ENCODE measurements at regions not wholly inside any gene's neighbourhood (a gene's known extent, or its start where the extent isn't known, plus 50 kb on each side); places are given as distances from the start of the nearest gene placed in this dataset.

DNA sequence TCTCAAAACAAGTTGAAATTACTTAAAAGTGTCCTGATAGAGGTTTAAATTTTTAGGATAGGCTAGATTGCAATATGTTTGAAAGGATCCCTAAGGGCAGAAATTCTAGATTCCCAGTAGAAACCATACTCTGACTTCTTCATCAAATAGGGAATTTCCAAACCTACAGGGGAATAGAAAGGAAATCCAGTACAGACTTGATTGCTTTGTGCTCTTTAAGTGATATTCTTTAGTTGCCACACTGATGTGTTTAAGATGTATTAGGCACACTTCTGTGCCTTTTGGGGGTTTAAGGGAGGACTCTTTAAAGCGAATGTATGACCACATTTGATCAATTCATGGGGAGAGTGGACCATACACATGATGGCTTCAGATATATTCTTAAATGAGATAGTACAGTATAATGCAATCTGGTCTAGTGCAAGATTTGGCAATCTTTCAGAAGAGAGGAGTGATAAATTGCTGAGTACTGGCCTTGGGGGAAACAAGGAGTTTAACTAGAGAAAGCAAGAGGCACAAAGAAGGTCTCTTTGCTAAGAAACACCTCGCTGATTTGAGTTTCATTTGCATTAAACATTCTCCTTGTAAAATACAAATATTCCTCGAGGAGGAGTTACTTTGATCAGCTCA is 268.8 kb upstream of the NR5A2 start:
- Histone ChIP-seq H3K4me1 (ENCODE audit: insufficient read depth, low read length) (no peaks in the 10 kb centered on the region), H3K4me3 (ENCODE audit: low read length) (no peak overlapping the region), H3K9me3 (ENCODE audit: insufficient read depth, low read depth, low read length) (peaks cover 2% of the 10 kb centered on the region), H3K27ac (ENCODE audit: low read length) (no peak overlapping the region), H3K36me3 (ENCODE audit: insufficient read depth, low read depth, low read length) (no peaks in the 10 kb centered on the region), H3K27me3 (ENCODE audit: insufficient read depth, low read length) (no peaks in the 10 kb centered on the region), H3K9ac (ENCODE audit: low read depth, low read length) (no peak overlapping the region)

DNA sequence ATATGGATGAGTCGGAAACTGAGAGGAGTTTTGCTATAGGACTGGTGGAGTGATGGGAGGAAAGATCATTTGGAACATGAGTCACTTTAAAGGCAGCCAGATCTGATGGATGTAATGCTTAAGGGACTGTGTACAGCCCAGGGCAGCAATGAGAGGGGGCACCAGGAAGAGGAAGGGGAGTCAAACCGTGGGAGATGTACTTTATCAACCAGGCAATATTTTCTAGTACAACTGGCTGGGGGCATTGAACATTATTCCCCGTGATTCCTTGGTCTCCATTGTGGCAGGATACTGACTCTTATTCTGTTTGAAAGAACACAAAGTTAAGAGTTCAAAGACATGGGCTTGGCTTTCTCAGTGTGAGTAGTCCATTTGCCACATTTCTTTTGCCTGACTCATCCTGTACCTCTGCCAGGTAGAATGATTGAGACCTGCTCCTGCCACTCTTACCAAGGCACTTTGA is 268.2 kb upstream of the NR5A2 start:
- no peak overlapping the region for H3K27ac ChIP-seq (ENCODE audit: low read length)
- H3K9me3 ChIP-seq (ENCODE audit: insufficient read depth, low read depth, low read length): no peaks in the 10 kb centered on the region
- H3K4me3 ChIP-seq (ENCODE audit: low read length): no peak overlapping the region
- no peak overlapping the region for H3K9ac ChIP-seq (ENCODE audit: low read depth, low read length)
- no peaks in the 10 kb centered on the region for H3K36me3 ChIP-seq (ENCODE audit: insufficient read depth, low read depth, low read length)
- H3K4me1 ChIP-seq (ENCODE audit: insufficient read depth, low read length): no peaks in the 10 kb centered on the region
- no peaks in the 10 kb centered on the region for H3K27me3 ChIP-seq (ENCODE audit: insufficient read depth, low read length)

- H3K27me3 ChIP-seq (ENCODE audit: insufficient read depth, low read length): no peaks in the 10 kb centered on the region
- peaks cover 16% of the 10 kb centered on the region for H3K9me3 ChIP-seq (ENCODE audit: insufficient read depth, low read depth, low read length)
- no peak overlapping the region for H3K4me3 ChIP-seq (ENCODE audit: low read length)
- H3K4me1 ChIP-seq (ENCODE audit: insufficient read depth, low read length): no peaks in the 10 kb centered on the region
- H3K36me3 ChIP-seq (ENCODE audit: insufficient read depth, low read depth, low read length): no peaks in the 10 kb centered on the region
- H3K27ac ChIP-seq (ENCODE audit: low read length): no peak overlapping the region
- H3K9ac ChIP-seq (ENCODE audit: low read depth, low read length): no peak overlapping the region
Measured at GRCh38 chr1:199762572-199762971, 264.9 kb upstream of the NR5A2 start.

DNA sequence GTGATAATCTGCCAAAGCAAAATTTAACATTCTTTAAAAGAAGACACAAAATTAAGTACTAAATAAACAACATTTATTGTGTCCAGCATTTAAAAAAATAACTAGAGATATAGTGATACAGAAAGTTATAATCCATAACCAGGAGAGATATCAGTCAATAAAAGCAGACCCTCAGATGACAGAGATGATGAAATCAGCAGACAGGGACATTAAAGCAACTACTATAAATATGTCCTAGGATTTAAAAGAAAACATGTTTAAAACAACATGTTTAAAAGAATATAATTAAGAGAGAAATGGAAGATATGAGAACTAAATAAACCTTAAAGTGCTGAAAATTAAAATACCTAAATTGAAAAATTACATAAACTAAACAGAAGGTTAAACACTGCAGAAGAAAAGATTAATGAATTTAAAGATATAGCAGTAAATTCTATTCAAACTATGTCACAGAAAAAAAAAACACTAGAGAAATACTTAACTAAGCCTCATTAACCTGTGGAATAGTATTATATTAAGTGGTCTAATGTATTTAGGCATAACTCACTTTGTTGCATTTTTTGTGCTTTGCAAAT is 261.2 kb upstream of the NR5A2 start:
- Histone ChIP-seq H3K27ac (ENCODE audit: low read length) (no peak overlapping the region), H3K9me3 (ENCODE audit: insufficient read depth, low read depth, low read length) (peaks cover 16% of the 10 kb centered on the region), H3K36me3 (ENCODE audit: insufficient read depth, low read depth, low read length) (no peaks in the 10 kb centered on the region), H3K27me3 (ENCODE audit: insufficient read depth, low read length) (no peaks in the 10 kb centered on the region), H3K4me1 (ENCODE audit: insufficient read depth, low read length) (no peaks in the 10 kb centered on the region), H3K4me3 (ENCODE audit: low read length) (no peak overlapping the region), H3K9ac (ENCODE audit: low read depth, low read length) (no peak overlapping the region)

- Histone ChIP-seq H3K9ac (ENCODE audit: low read depth, low read length) (no peak overlapping the region), H3K9me3 (ENCODE audit: insufficient read depth, low read depth, low read length) (peaks cover 16% of the 10 kb centered on the region), H3K36me3 (ENCODE audit: insufficient read depth, low read depth, low read length) (no peaks in the 10 kb centered on the region), H3K4me3 (ENCODE audit: low read length) (no peak overlapping the region), H3K27me3 (ENCODE audit: insufficient read depth, low read length) (no peaks in the 10 kb centered on the region), H3K4me1 (ENCODE audit: insufficient read depth, low read length) (no peaks in the 10 kb centered on the region), H3K27ac (ENCODE audit: low read length) (no peak overlapping the region)
Measured at GRCh38 chr1:199767700-199768099, 259.8 kb upstream of the NR5A2 start.

DNA sequence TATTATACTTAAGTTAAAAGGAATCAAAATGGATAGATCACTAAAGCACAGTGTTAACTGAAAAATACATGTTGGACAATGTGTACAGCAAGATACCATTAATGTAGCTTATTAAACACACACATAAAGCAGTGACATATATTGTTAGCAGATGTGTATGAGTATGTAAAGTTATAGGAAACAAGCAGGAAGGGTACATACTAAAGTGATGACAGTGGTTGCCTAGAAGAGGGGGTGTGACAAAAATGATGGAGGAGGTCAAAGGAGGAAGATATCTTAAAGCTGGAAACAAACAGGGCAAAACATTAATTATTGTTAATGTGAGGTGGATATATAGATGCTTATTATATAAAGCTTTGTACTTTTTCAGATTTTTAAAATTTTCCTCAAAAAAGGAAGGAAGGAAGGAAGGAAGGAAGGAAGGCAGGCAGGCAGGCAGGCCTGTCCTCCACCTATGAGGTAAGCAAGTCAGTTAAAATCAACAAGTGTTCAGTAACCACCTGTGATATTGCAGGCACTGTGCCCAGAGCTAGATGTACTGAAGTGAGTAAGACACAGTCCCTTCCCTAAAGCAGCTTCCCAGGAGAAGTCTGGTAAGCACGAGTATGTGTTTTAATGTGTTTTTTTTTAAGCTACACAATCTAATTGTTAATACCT is 252.9 kb upstream of the NR5A2 start:
- Histone ChIP-seq H3K27me3 (ENCODE audit: insufficient read depth, low read length) (no peaks in the 10 kb centered on the region), H3K4me1 (ENCODE audit: insufficient read depth, low read length) (no peaks in the 10 kb centered on the region), H3K36me3 (ENCODE audit: insufficient read depth, low read depth, low read length) (no peaks in the 10 kb centered on the region), H3K27ac (ENCODE audit: low read length) (no peak overlapping the region), H3K9ac (ENCODE audit: low read depth, low read length) (no peak overlapping the region), H3K9me3 (ENCODE audit: insufficient read depth, low read depth, low read length) (no peaks in the 10 kb centered on the region), H3K4me3 (ENCODE audit: low read length) (no peak overlapping the region)

DNA sequence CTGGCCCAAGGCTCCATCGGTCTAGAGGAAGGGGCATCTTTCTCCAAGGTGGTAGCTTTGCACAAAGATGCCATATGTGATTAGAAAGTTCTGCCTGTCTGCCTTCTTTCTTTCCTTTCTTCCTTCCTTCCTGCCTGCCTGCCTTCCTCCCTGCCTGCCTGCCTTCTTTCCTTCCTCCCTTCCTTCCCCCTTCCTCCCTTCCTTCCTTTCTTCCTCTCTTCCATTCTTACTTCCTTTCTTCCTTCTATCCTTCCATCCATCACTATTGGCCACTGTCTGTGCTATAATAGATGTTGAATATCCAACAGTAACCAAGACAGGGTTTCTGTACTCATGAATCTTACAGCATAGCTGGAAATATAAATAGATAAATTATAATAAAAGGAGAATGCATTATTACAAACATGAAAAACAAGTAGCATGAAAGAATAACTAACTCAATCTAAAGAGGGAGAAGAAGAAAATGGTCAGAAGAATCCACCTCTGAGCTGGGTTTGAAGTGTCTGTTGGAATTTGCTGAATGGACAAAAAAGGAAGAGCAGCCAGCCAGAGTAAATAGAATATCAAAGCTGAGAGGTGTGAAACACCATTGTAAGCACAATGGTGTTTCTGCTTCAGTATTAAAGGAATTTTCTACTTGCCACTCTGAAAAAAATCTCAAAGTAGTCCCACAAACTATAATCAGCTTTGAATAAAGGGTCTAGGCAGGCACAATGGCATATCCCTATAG is 250.6 kb upstream of the NR5A2 start:
- H3K9ac ChIP-seq (ENCODE audit: low read depth, low read length): no peak overlapping the region
- H3K27me3 ChIP-seq (ENCODE audit: insufficient read depth, low read length): no peaks in the 10 kb centered on the region
- no peak overlapping the region for H3K27ac ChIP-seq (ENCODE audit: low read length)
- H3K4me1 ChIP-seq (ENCODE audit: insufficient read depth, low read length): no peaks in the 10 kb centered on the region
- H3K9me3 ChIP-seq (ENCODE audit: insufficient read depth, low read depth, low read length): no peaks in the 10 kb centered on the region
- H3K36me3 ChIP-seq (ENCODE audit: insufficient read depth, low read depth, low read length): no peaks in the 10 kb centered on the region
- no peak overlapping the region for H3K4me3 ChIP-seq (ENCODE audit: low read length)

GRCh38 chr1:199778324-199778955 is 249.1 kb upstream of the NR5A2 start:
- Histone ChIP-seq H3K4me3 (ENCODE audit: low read length) (no peak overlapping the region), H3K9ac (ENCODE audit: low read depth, low read length) (no peak overlapping the region), H3K9me3 (ENCODE audit: insufficient read depth, low read depth, low read length) (no peaks in the 10 kb centered on the region), H3K36me3 (ENCODE audit: insufficient read depth, low read depth, low read length) (no peaks in the 10 kb centered on the region), H3K27ac (ENCODE audit: low read length) (no peak overlapping the region), H3K4me1 (ENCODE audit: insufficient read depth, low read length) (no peaks in the 10 kb centered on the region), H3K27me3 (ENCODE audit: insufficient read depth, low read length) (no peaks in the 10 kb centered on the region)

- H3K36me3 ChIP-seq (ENCODE audit: insufficient read depth, low read depth, low read length): no peaks in the 10 kb centered on the region
- no peak overlapping the region for H3K9ac ChIP-seq (ENCODE audit: low read depth, low read length)
- no peak overlapping the region for H3K4me3 ChIP-seq (ENCODE audit: low read length)
- no peaks in the 10 kb centered on the region for H3K27me3 ChIP-seq (ENCODE audit: insufficient read depth, low read length)
- no peaks in the 10 kb centered on the region for H3K4me1 ChIP-seq (ENCODE audit: insufficient read depth, low read length)
- H3K27ac ChIP-seq (ENCODE audit: low read length): no peak overlapping the region
- no peaks in the 10 kb centered on the region for H3K9me3 ChIP-seq (ENCODE audit: insufficient read depth, low read depth, low read length)
Measured at GRCh38 chr1:199780091-199780490, 247.4 kb upstream of the NR5A2 start.

GRCh38 chr1:199780948-199781670 is 246.4 kb upstream of the NR5A2 start:
- Histone ChIP-seq H3K27me3 (ENCODE audit: insufficient read depth, low read length) (no peaks in the 10 kb centered on the region), H3K4me3 (ENCODE audit: low read length) (no peak overlapping the region), H3K27ac (ENCODE audit: low read length) (no peak overlapping the region), H3K9ac (ENCODE audit: low read depth, low read length) (no peak overlapping the region), H3K4me1 (ENCODE audit: insufficient read depth, low read length) (no peaks in the 10 kb centered on the region), H3K36me3 (ENCODE audit: insufficient read depth, low read depth, low read length) (no peaks in the 10 kb centered on the region), H3K9me3 (ENCODE audit: insufficient read depth, low read depth, low read length) (no peaks in the 10 kb centered on the region)

Measured in iPS-20b (cell line).